ENCODE measurements at regions not wholly inside any gene's neighbourhood (a gene's known extent, or its start where the extent isn't known, plus 50 kb on each side); places are given as distances from the start of the nearest gene placed in this dataset.

GRCh38 chr11:80816454-80816847, 1375.6 kb upstream of the TENM4 start:
- no peaks in the 10 kb centered on the region for H3K36me3 Mint-ChIP-seq
- no CpG with 5 or more reads among the region's 1 CpG for WGBS (ENCODE audit: insufficient coverage)
- H3K27ac Mint-ChIP-seq: no peak overlapping the region
- Histone ChIP-seq H3K9me3 (no peaks in the 10 kb centered on the region), H3K4me1 (ENCODE audit: control insufficient read depth in 1 of 2, extremely low read depth in 1 of 2, insufficient read depth in 2 of 2, low read length in 2 of 2) (no peaks in the 10 kb centered on the region), H3K4me3 (ENCODE audit: control insufficient read depth in 1 of 2, extremely low read depth in 1 of 2, low read length in 1 of 2) (no peak overlapping the region), H3K36me3 (ENCODE audit: control insufficient read depth in 2 of 2, extremely low read depth in 1 of 2, insufficient read depth in 1 of 2, low read length in 1 of 2) (no peaks in the 10 kb centered on the region), H3K27ac (ENCODE audit: low read length) (no peak overlapping the region), H3K27me3 (replicated peaks in 1 of 2; ENCODE audit: control insufficient read depth in 2 of 2, extremely low read depth in 1 of 2, insufficient read depth in 2 of 2, low read length in 1 of 2) (no peaks in the 10 kb centered on the region)
- no peak for DNase-seq
- ChIA-PET CTCF (no interaction called here), POLR2A (interaction anchor here in 1 of 2 donors (0.6 kb wide), 1 partner anchor 73 kb away, joined by 3 read pairs; no protein-coding TSS in a partner anchor)
- no peak for ATAC-seq (replicated peaks in 1 of 4)
- no peaks in the 10 kb centered on the region for H3K27me3 Mint-ChIP-seq
- no peaks in the 10 kb centered on the region for H3K4me1 Mint-ChIP-seq
- H3K4me3 Mint-ChIP-seq: no peak overlapping the region
- peaks cover 5 to 9% (median 6%) of the 10 kb centered on the region in 3 donors for H3K9me3 Mint-ChIP-seq

DNA sequence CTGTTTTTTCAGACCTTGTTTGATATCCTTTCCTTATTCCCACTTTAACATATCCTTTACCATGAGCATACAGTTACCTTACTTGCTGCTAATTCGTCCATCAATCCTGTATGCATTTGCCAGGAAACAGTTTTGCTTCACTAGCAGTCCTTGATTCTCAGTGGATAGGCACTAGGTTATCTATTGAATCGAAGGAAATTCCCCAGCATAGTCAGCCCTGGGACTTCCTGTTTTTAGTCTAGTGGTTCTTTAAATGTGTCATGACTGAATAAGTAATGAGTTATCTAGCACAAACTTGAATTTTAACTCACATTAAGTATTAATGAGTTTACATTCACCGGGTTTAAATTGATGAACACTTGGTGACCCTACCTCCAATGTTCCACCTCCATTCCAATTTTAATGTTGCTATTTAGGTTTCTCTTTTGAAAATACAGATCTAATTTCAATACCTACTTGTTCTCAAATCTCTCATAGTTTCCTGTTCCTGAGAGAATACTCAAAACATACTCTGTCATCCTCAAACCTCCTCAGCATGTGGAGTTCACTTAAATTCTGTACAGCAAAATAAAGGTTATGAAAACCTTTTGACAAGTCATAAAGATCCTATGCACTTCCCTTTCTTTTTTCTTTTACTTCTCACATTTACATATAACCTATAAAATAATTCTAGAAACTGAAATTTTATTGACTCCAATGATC, 1375.1 kb upstream of the TENM4 start:
- POLR2A ChIA-PET: interaction anchor here in 1 of 2 donors (0.6 kb wide), 1 partner anchor 72 kb away, joined by 3 read pairs; no protein-coding TSS in a partner anchor
- no CpG with 5 or more reads among the region's 3 CpGs for WGBS (ENCODE audit: insufficient coverage)
- H3K27ac ChIP-seq (ENCODE audit: low read length): no peak overlapping the region
- no peaks in the 10 kb centered on the region for H3K36me3 ChIP-seq (ENCODE audit: control insufficient read depth in 2 of 2, extremely low read depth in 1 of 2, insufficient read depth in 1 of 2, low read length in 1 of 2)
- H3K9me3 ChIP-seq: no peaks in the 10 kb centered on the region
- H3K36me3 Mint-ChIP-seq: no peaks in the 10 kb centered on the region
- no peaks in the 10 kb centered on the region for H3K4me1 ChIP-seq (ENCODE audit: control insufficient read depth in 1 of 2, extremely low read depth in 1 of 2, insufficient read depth in 2 of 2, low read length in 2 of 2)
- no peaks in the 10 kb centered on the region for H3K27me3 ChIP-seq (replicated peaks in 1 of 2; ENCODE audit: control insufficient read depth in 2 of 2, extremely low read depth in 1 of 2, insufficient read depth in 2 of 2, low read length in 1 of 2)
- ATAC-seq (replicated peaks in 1 of 4) (no peak), DNase-seq (no peak)
- H3K27ac Mint-ChIP-seq: peak overlapping the region in 1 of 2 donors; percentile 26
- H3K4me1 Mint-ChIP-seq: no peaks in the 10 kb centered on the region
- no peak overlapping the region for H3K4me3 Mint-ChIP-seq
- no peaks in the 10 kb centered on the region for H3K27me3 Mint-ChIP-seq
- H3K9me3 Mint-ChIP-seq: peaks cover 5 to 12% (median 12%) of the 10 kb centered on the region in 3 donors
- CTCF ChIA-PET: no interaction called here
- no peak overlapping the region for H3K4me3 ChIP-seq (ENCODE audit: control insufficient read depth in 1 of 2, extremely low read depth in 1 of 2, low read length in 1 of 2)

GRCh38 chr11:80814813-80815212, 1374.0 kb upstream of the TENM4 start:
- CTCF ChIA-PET: no interaction called here
- Histone ChIP-seq H3K36me3 (ENCODE audit: control insufficient read depth in 2 of 2, extremely low read depth in 1 of 2, insufficient read depth in 1 of 2, low read length in 1 of 2) (no peaks in the 10 kb centered on the region), H3K4me3 (ENCODE audit: control insufficient read depth in 1 of 2, extremely low read depth in 1 of 2, low read length in 1 of 2) (no peak overlapping the region), H3K27me3 (replicated peaks in 1 of 2; ENCODE audit: control insufficient read depth in 2 of 2, extremely low read depth in 1 of 2, insufficient read depth in 2 of 2, low read length in 1 of 2) (no peaks in the 10 kb centered on the region), H3K9me3 (no peaks in the 10 kb centered on the region), H3K4me1 (ENCODE audit: control insufficient read depth in 1 of 2, extremely low read depth in 1 of 2, insufficient read depth in 2 of 2, low read length in 2 of 2) (no peaks in the 10 kb centered on the region), H3K27ac (ENCODE audit: low read length) (no peak overlapping the region)
- POLR2A ChIA-PET: no interaction called here
- no peaks in the 10 kb centered on the region for H3K27me3 Mint-ChIP-seq
- no peaks in the 10 kb centered on the region for H3K36me3 Mint-ChIP-seq
- no peak overlapping the region for H3K4me3 Mint-ChIP-seq
- H3K9me3 Mint-ChIP-seq: peaks cover 7 to 12% (median 12%) of the 10 kb centered on the region in 3 donors
- no peak overlapping the region for H3K27ac Mint-ChIP-seq
- no peaks in the 10 kb centered on the region for H3K4me1 Mint-ChIP-seq
- DNase-seq: no peak
- ATAC-seq (replicated peaks in 1 of 4): no peak
- WGBS (ENCODE audit: insufficient coverage): no CpG with 5 or more reads among the region's 1 CpG

DNA sequence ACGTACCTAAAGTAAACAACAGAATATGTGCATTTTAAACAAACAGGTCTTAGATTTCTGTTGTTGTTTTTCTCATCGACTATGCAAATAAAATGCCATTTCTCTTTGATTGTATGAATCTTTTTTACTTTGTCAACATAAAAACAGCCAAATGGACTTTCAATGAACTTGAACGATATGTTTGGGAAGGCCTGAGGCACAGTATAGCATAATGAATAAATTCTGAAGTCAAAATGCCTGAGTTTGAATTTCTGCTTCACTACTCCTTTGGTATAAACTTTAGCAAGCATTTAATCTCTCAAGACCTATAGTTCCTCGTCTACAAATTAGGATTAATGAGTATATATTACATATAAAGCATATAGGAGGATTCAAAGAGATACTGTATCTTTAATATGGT, 1369.9 kb upstream of the TENM4 start:
- ATAC-seq (replicated peaks in 1 of 4): no peak
- Histone ChIP-seq H3K36me3 (ENCODE audit: control insufficient read depth in 2 of 2, extremely low read depth in 1 of 2, insufficient read depth in 1 of 2, low read length in 1 of 2) (no peaks in the 10 kb centered on the region), H3K27ac (ENCODE audit: low read length) (no peak overlapping the region), H3K4me1 (ENCODE audit: control insufficient read depth in 1 of 2, extremely low read depth in 1 of 2, insufficient read depth in 2 of 2, low read length in 2 of 2) (no peaks in the 10 kb centered on the region), H3K4me3 (ENCODE audit: control insufficient read depth in 1 of 2, extremely low read depth in 1 of 2, low read length in 1 of 2) (no peak overlapping the region), H3K9me3 (no peaks in the 10 kb centered on the region), H3K27me3 (replicated peaks in 1 of 2; ENCODE audit: control insufficient read depth in 2 of 2, extremely low read depth in 1 of 2, insufficient read depth in 2 of 2, low read length in 1 of 2) (no peaks in the 10 kb centered on the region)
- Mint-ChIP-seq H3K36me3 (no peaks in the 10 kb centered on the region), H3K27me3 (no peaks in the 10 kb centered on the region), H3K4me3 (no peak overlapping the region), H3K4me1 (no peaks in the 10 kb centered on the region), H3K27ac (no peak overlapping the region), H3K9me3 (peaks cover 2 to 8% (median 6%) of the 10 kb centered on the region in 3 donors)
- WGBS (ENCODE audit: insufficient coverage): no CpG with 5 or more reads among the region's 4 CpGs
- POLR2A ChIA-PET: no interaction called here
- no peak for DNase-seq
- CTCF ChIA-PET: no interaction called here

GRCh38 chr11:80798174-80798573, 1357.3 kb upstream of the TENM4 start:
- peaks cover 18 to 37% (median 27%) of the 10 kb centered on the region in 3 donors for H3K9me3 Mint-ChIP-seq
- CTCF ChIA-PET: no interaction called here
- H3K27me3 ChIP-seq (replicated peaks in 1 of 2; ENCODE audit: control insufficient read depth in 2 of 2, extremely low read depth in 1 of 2, insufficient read depth in 2 of 2, low read length in 1 of 2): no peaks in the 10 kb centered on the region
- ATAC-seq (replicated peaks in 1 of 4) (no peak), DNase-seq (no peak)
- H3K4me3 Mint-ChIP-seq: no peak overlapping the region
- H3K27ac ChIP-seq (ENCODE audit: low read length): no peak overlapping the region
- H3K27me3 Mint-ChIP-seq: no peaks in the 10 kb centered on the region
- no peaks in the 10 kb centered on the region for H3K4me1 Mint-ChIP-seq
- H3K9me3 ChIP-seq: no peaks in the 10 kb centered on the region
- H3K4me3 ChIP-seq (ENCODE audit: control insufficient read depth in 1 of 2, extremely low read depth in 1 of 2, low read length in 1 of 2): no peak overlapping the region
- POLR2A ChIA-PET: no interaction called here
- no peaks in the 10 kb centered on the region for H3K36me3 ChIP-seq (ENCODE audit: control insufficient read depth in 2 of 2, extremely low read depth in 1 of 2, insufficient read depth in 1 of 2, low read length in 1 of 2)
- no peaks in the 10 kb centered on the region for H3K36me3 Mint-ChIP-seq
- no peaks in the 10 kb centered on the region for H3K4me1 ChIP-seq (ENCODE audit: control insufficient read depth in 1 of 2, extremely low read depth in 1 of 2, insufficient read depth in 2 of 2, low read length in 2 of 2)
- no peak overlapping the region for H3K27ac Mint-ChIP-seq
- WGBS (ENCODE audit: insufficient coverage): 71% methylated on average over 7 of the region's 8 CpGs

DNA sequence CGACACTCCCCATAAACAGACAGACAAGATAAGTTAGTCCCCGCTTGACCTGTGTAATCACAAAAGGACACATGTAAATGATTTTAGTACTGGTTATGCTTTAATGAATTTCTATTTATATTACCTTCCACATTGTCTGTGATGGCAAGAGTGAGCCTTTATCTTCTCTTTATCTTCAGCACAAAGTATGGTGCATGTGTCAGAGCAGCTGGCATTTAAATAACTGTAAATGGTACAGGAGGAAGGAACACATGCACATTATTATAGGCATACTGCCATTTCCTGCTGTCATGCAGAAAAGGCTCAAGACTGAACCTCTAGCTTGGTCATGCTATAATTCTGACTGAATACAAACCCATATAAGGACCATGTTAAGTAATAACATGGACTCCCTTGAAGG, 1342.7 kb upstream of the TENM4 start:
- Histone ChIP-seq H3K36me3 (ENCODE audit: control insufficient read depth in 2 of 2, extremely low read depth in 1 of 2, insufficient read depth in 1 of 2, low read length in 1 of 2) (no peaks in the 10 kb centered on the region), H3K27me3 (replicated peaks in 1 of 2; ENCODE audit: control insufficient read depth in 2 of 2, extremely low read depth in 1 of 2, insufficient read depth in 2 of 2, low read length in 1 of 2) (no peaks in the 10 kb centered on the region), H3K4me1 (ENCODE audit: control insufficient read depth in 1 of 2, extremely low read depth in 1 of 2, insufficient read depth in 2 of 2, low read length in 2 of 2) (no peaks in the 10 kb centered on the region), H3K4me3 (ENCODE audit: control insufficient read depth in 1 of 2, extremely low read depth in 1 of 2, low read length in 1 of 2) (no peak overlapping the region), H3K27ac (ENCODE audit: low read length) (no peak overlapping the region), H3K9me3 (no peaks in the 10 kb centered on the region)
- CTCF ChIA-PET: no interaction called here
- Mint-ChIP-seq H3K27me3 (no peaks in the 10 kb centered on the region), H3K27ac (no peak overlapping the region), H3K9me3 (peaks cover 9 to 20% (median 19%) of the 10 kb centered on the region in 3 donors), H3K4me3 (no peak overlapping the region), H3K4me1 (no peaks in the 10 kb centered on the region), H3K36me3 (no peaks in the 10 kb centered on the region)
- POLR2A ChIA-PET: no interaction called here
- WGBS (ENCODE audit: insufficient coverage): no CpG with 5 or more reads among the region's 2 CpGs
- ATAC-seq (replicated peaks in 1 of 4) (no peak), DNase-seq (no peak)
